Progenitor cell of endocrine pancreas (in vitro differentiated cells): ENCODE measurements at regions not wholly inside any gene's neighbourhood (a gene's known extent, or its start where the extent isn't known, plus 50 kb on each side); places are given as distances from the start of the nearest gene placed in this dataset.

Experiments
- DNase-seq: peaks from one replicate; pipeline ENCODE4 v3.0.0; 2021; ENCODE audit warnings: low spot score; ENCODE audit not compliant: unreplicated experiment
- H3K27ac Mint-ChIP-seq: 2 replicates; pipeline ENCODE4 v1.8.0; 2021; ENCODE audit warnings: mild to moderate bottlenecking, moderate library complexity, mixed read lengths
- H3K27me3 Mint-ChIP-seq: 2 replicates; pipeline ENCODE4 v1.8.0; 2021; ENCODE audit warnings: mixed read lengths
- H3K36me3 Mint-ChIP-seq: 2 replicates; pipeline ENCODE4 v1.8.0; 2022; ENCODE audit warnings: mixed read lengths; ENCODE audit not compliant: insufficient read depth
- H3K4me1 Mint-ChIP-seq: 2 replicates; pipeline ENCODE4 v1.8.0; 2021; ENCODE audit warnings: low read depth, mixed read lengths
- H3K4me3 Mint-ChIP-seq: 2 replicates; pipeline ENCODE4 v1.8.0; 2021; ENCODE audit warnings: low read depth, mild to moderate bottlenecking, moderate library complexity, mixed read lengths
- H3K9me3 Mint-ChIP-seq: 2 replicates; pipeline ENCODE4 v1.8.0; 2021; ENCODE audit warnings: low read depth, mixed read lengths
- CTCF ChIP-seq: fragments of 200-600 bp; sonication (generic); IDR thresholded peaks from one replicate; pipeline ENCODE4 v1.5.0; 2021; ENCODE audit warnings: antibody characterized with exemption, mild to moderate bottlenecking; ENCODE audit not compliant: unreplicated experiment

GRCh38 chr12:29071099-29071498 is 78.0 kb upstream of the FAR2 start:
- Mint-ChIP-seq H3K9me3 (no peaks in the 10 kb centered on the region), H3K4me1 (peaks cover 7% of the 10 kb centered on the region), H3K27me3 (no peaks in the 10 kb centered on the region), H3K4me3 (no peak overlapping the region), H3K36me3 (no peaks in the 10 kb centered on the region), H3K27ac (no peak overlapping the region)
- DNase-seq, result no peak
- TF ChIP-seq CTCF, result no peak

- no peaks in the 10 kb centered on the region for H3K9me3 Mint-ChIP-seq
- no peak for TF ChIP-seq CTCF
- no peak overlapping the region for H3K4me3 Mint-ChIP-seq
- peaks cover 7% of the 10 kb centered on the region for H3K4me1 Mint-ChIP-seq
- H3K36me3 Mint-ChIP-seq, result no peaks in the 10 kb centered on the region
- H3K27me3 Mint-ChIP-seq, result no peaks in the 10 kb centered on the region
- no peak for DNase-seq
- H3K27ac Mint-ChIP-seq, result peak overlapping the region; percentile 73
Observed at GRCh38 chr12:29072631-29073030, 76.4 kb upstream of the FAR2 start.

GRCh38 chr12:29073631-29074239 is 75.3 kb upstream of the FAR2 start:
- Mint-ChIP-seq H3K27me3 (no peaks in the 10 kb centered on the region), H3K36me3 (no peaks in the 10 kb centered on the region), H3K27ac (no peak overlapping the region), H3K4me1 (peaks cover 7% of the 10 kb centered on the region), H3K9me3 (no peaks in the 10 kb centered on the region), H3K4me3 (no peak overlapping the region)
- TF ChIP-seq CTCF, result peak; percentile 81
- DNase-seq, result no peak

GRCh38 chr12:29081101-29081500 is 68.0 kb upstream of the FAR2 start:
- no peak for DNase-seq
- no peaks in the 10 kb centered on the region for H3K36me3 Mint-ChIP-seq
- no peaks in the 10 kb centered on the region for H3K9me3 Mint-ChIP-seq
- no peak for TF ChIP-seq CTCF
- no peaks in the 10 kb centered on the region for H3K4me1 Mint-ChIP-seq
- H3K27me3 Mint-ChIP-seq, result no peaks in the 10 kb centered on the region
- no peak overlapping the region for H3K27ac Mint-ChIP-seq
- H3K4me3 Mint-ChIP-seq, result no peak overlapping the region

GRCh38 chr12:29082522-29082921 is 66.6 kb upstream of the FAR2 start:
- H3K4me1 Mint-ChIP-seq, result no peaks in the 10 kb centered on the region
- H3K36me3 Mint-ChIP-seq, result no peaks in the 10 kb centered on the region
- no peak overlapping the region for H3K4me3 Mint-ChIP-seq
- no peak overlapping the region for H3K27ac Mint-ChIP-seq
- no peaks in the 10 kb centered on the region for H3K9me3 Mint-ChIP-seq
- H3K27me3 Mint-ChIP-seq, result no peaks in the 10 kb centered on the region
- no peak for DNase-seq
- no peak for TF ChIP-seq CTCF
